Endodermal cell (in vitro differentiated cells): ENCODE measurements at regions not wholly inside any gene's neighbourhood (a gene's known extent, or its start where the extent isn't known, plus 50 kb on each side); places are given as distances from the start of the nearest gene placed in this dataset.

Experiments used
- DNase-seq: peaks from one replicate; pipeline ENCODE4 v3.0.0-alpha.2; 2017
- H3K27ac ChIP-seq: 2 replicates; pipeline ENCODE4 v1.5.1; 2013; ENCODE audit warnings: mild to moderate bottlenecking, low read depth, low read length, moderate library complexity
- H3K27me3 ChIP-seq: 2 replicates; pipeline ENCODE4 v1.6.1; 2013; ENCODE audit warnings: mild to moderate bottlenecking, low read length, moderate library complexity; ENCODE audit not compliant: insufficient read depth, control insufficient read depth, poor library complexity, severe bottlenecking
- H3K36me3 ChIP-seq: 2 replicates; pipeline ENCODE4 v1.7.0; 2013; ENCODE audit warnings: mild to moderate bottlenecking, low read length, moderate library complexity; ENCODE audit not compliant: control insufficient read depth, insufficient read depth
- H3K4me1 ChIP-seq: one replicate; pipeline ENCODE4 v1.7.0; 2013; ENCODE audit warnings: low read length; ENCODE audit not compliant: control insufficient read depth, insufficient read depth
- H3K4me3 ChIP-seq: 2 replicates; pipeline ENCODE4 v1.5.1; 2013; ENCODE audit warnings: mild to moderate bottlenecking, low read length, moderate library complexity
- H3K9ac ChIP-seq: 2 replicates; pipeline ENCODE4 v1.6.1; 2013; ENCODE audit warnings: mild to moderate bottlenecking, low read length, moderate library complexity; ENCODE audit not compliant: poor library complexity, severe bottlenecking; ENCODE audit errors: extremely low read depth
- H3K9me3 ChIP-seq: 2 replicates; pipeline ENCODE4 v1.6.1; 2013; ENCODE audit warnings: mild to moderate bottlenecking, low read length, moderate library complexity; ENCODE audit not compliant: control insufficient read depth
- H3K27ac Mint-ChIP-seq: 2 replicates; pipeline ENCODE4 v1.8.0; 2020; ENCODE audit warnings: mixed read lengths
- H3K27me3 Mint-ChIP-seq: 2 replicates; pipeline ENCODE4 v1.8.0; 2021; ENCODE audit warnings: mild to moderate bottlenecking, mixed read lengths; ENCODE audit not compliant: insufficient read depth
- H3K36me3 Mint-ChIP-seq: 2 replicates; pipeline ENCODE4 v1.8.0; 2020; ENCODE audit warnings: low read depth, mixed read lengths
- H3K4me1 Mint-ChIP-seq: 2 replicates; pipeline ENCODE4 v1.8.0; 2020; ENCODE audit warnings: mixed read lengths
- H3K4me3 Mint-ChIP-seq: 2 replicates; pipeline ENCODE4 v1.8.0; 2020; ENCODE audit warnings: mild to moderate bottlenecking, moderate library complexity, mixed read lengths
- H3K9me3 Mint-ChIP-seq: 2 replicates; pipeline ENCODE4 v1.8.0; 2020; ENCODE audit warnings: mild to moderate bottlenecking, mixed read lengths
- WGBS, 2 experiments: methylation state at CpG; one replicate each; pipeline versions ENCODE4 v1.1.5 to v1.1.7; 2013; ENCODE audit warnings: missing lambda C conversion rate in 2 of 2, mixed read lengths in 1 of 2; ENCODE audit not compliant: insufficient coverage in 1 of 2, insufficient read length in 1 of 2; 5-methylcytosine and 5-hydroxymethylcytosine counted together
- TF ChIP-seq, protein P1 (sequence below): fragments of 200-600 bp; sonication (generic); conservative IDR thresholded peaks from 2 replicates; pipeline ENCODE4 v1.5.0; 2021; ENCODE audit warnings: antibody characterized with exemption, mild to moderate bottlenecking

DNA sequence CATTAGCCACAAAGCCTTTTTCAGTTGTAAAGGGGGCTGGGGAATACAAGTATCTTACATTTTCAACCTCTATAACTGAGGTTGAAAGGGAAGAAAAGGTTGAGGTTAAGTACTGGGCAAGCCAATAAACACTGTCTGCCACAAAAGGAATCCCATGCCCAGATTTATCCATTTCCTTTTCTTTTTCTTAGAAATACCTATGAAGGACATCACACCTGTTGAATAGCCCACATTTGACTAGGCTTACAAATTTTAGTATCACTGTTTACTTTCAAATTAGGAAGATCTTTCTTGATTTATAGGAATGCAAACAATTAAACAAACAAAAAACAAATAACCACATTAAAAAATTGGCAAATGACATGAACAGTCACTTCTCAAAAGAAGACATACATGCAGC is 81.0 kb upstream of the CAV2 start:
- Mint-ChIP-seq H3K4me1 (peaks cover 4% of the 10 kb centered on the region), H3K27ac (no peak overlapping the region), H3K9me3 (peaks cover 4% of the 10 kb centered on the region), H3K36me3 (no peaks in the 10 kb centered on the region), H3K27me3 (no peaks in the 10 kb centered on the region), H3K4me3 (no peak overlapping the region)
- no peak overlapping the region for H3K9ac ChIP-seq
- no peaks in the 10 kb centered on the region for H3K36me3 ChIP-seq
- H3K27ac ChIP-seq: no peak overlapping the region
- no peaks in the 10 kb centered on the region for H3K9me3 ChIP-seq
- no peaks in the 10 kb centered on the region for H3K4me1 ChIP-seq
- no peaks in the 10 kb centered on the region for H3K27me3 ChIP-seq
- TF ChIP-seq, protein P1, sequence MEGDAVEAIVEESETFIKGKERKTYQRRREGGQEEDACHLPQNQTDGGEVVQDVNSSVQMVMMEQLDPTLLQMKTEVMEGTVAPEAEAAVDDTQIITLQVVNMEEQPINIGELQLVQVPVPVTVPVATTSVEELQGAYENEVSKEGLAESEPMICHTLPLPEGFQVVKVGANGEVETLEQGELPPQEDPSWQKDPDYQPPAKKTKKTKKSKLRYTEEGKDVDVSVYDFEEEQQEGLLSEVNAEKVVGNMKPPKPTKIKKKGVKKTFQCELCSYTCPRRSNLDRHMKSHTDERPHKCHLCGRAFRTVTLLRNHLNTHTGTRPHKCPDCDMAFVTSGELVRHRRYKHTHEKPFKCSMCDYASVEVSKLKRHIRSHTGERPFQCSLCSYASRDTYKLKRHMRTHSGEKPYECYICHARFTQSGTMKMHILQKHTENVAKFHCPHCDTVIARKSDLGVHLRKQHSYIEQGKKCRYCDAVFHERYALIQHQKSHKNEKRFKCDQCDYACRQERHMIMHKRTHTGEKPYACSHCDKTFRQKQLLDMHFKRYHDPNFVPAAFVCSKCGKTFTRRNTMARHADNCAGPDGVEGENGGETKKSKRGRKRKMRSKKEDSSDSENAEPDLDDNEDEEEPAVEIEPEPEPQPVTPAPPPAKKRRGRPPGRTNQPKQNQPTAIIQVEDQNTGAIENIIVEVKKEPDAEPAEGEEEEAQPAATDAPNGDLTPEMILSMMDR: no peak
- no peak for DNase-seq
- no peak overlapping the region for H3K4me3 ChIP-seq

DNA sequence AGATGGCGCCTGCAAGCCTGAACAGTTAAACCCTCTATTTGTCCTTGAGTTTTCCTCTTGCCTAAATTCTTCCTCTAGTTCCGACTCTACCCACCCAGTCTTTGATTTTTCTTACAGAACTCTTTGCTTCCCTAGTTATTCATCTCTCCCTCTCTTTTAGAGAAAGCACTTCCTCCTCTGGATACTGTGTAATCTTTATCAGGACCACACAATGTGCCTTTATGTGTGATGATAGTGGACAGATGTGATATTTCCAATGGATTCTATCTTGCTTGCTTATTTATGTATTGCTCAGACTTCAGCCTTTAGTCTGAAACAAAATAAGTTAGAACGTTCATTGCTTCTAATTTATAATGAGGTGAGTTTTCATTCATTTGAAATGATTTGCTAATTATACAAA is 79.5 kb upstream of the CAV2 start:
- no peaks in the 10 kb centered on the region for H3K4me1 ChIP-seq
- Mint-ChIP-seq H3K27ac (no peak overlapping the region), H3K27me3 (no peaks in the 10 kb centered on the region), H3K9me3 (no peaks in the 10 kb centered on the region), H3K4me1 (peaks cover 4% of the 10 kb centered on the region), H3K4me3 (no peak overlapping the region), H3K36me3 (no peaks in the 10 kb centered on the region)
- no peak overlapping the region for H3K27ac ChIP-seq
- no peaks in the 10 kb centered on the region for H3K36me3 ChIP-seq
- H3K9ac ChIP-seq: no peak overlapping the region
- TF ChIP-seq, protein P1: no peak
- H3K27me3 ChIP-seq: no peaks in the 10 kb centered on the region
- WGBS, 2 experiments: 87 to 96% methylated on average over 2 of the region's 3 CpGs
- H3K4me3 ChIP-seq: no peak overlapping the region
- H3K9me3 ChIP-seq: no peaks in the 10 kb centered on the region
- no peak for DNase-seq

DNA sequence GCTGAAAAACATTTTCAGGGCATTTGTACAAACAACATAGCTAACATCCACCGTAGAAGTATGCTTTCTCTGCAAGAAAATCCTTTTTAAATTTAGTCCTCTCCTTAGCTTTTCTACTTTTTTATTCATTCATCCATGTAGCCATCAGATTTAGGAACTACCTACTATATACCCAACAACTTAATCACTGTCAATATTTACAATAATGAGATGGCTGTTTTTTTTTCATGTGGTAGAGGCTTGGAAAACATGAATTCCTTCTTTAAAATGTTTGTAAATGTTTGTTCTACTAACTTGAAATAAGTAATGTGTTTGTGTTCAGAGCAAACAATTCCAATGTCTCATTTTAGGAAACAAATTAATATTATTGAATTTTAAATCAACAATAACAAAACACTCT is 78.2 kb upstream of the CAV2 start:
- Mint-ChIP-seq H3K36me3 (no peaks in the 10 kb centered on the region), H3K4me3 (no peak overlapping the region), H3K27me3 (no peaks in the 10 kb centered on the region), H3K4me1 (peaks cover 4% of the 10 kb centered on the region), H3K27ac (no peak overlapping the region), H3K9me3 (no peaks in the 10 kb centered on the region)
- H3K27me3 ChIP-seq: no peaks in the 10 kb centered on the region
- no peak overlapping the region for H3K4me3 ChIP-seq
- H3K27ac ChIP-seq: no peak overlapping the region
- H3K9ac ChIP-seq: no peak overlapping the region
- no peaks in the 10 kb centered on the region for H3K36me3 ChIP-seq
- no peak for DNase-seq
- no peaks in the 10 kb centered on the region for H3K4me1 ChIP-seq
- TF ChIP-seq, protein P1: no peak
- 98 to 100% methylated on average over 1 of the region's 1 CpG for WGBS, 2 experiments
- no peaks in the 10 kb centered on the region for H3K9me3 ChIP-seq
